ENCODE measurements at regions not wholly inside any gene's neighbourhood (a gene's known extent, or its start where the extent isn't known, plus 50 kb on each side); places are given as distances from the start of the nearest gene placed in this dataset.

DNA sequence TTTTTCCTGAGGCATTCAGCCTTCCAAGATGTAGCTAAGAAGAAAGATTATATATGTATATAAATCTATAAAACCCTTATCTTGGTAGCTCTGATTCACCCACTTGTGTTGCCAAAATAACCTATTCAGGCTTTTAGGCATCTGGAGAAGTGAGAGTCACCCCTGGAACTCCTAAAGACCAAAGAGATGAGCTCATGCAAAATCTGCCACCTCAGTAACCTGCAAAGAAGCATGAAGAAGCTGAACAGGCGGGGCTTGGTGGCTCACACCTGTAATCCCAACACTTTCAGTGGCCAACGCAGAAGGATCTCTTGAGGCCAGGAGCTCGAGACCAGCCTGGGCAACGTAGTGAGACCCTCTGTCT is 393.7 kb downstream of the FOXO1 start:
- Histone ChIP-seq H3K9me3 (no peaks in the 10 kb centered on the region), H3K36me3 (no peaks in the 10 kb centered on the region), H3K4me1 (peaks cover 10 to 43% (median 19%) of the 10 kb centered on the region in 6 donors), H3K27me3 (replicated peaks in 1 of 7) (no peaks in the 10 kb centered on the region), H3K4me3 (no peak overlapping the region), H3K27ac (no peak overlapping the region)
- TF ChIP-seq POLR2AphosphoS5 (IDR thresholded peaks at IDR 0.05): no peak
- TF ChIP-seq, protein P1, sequence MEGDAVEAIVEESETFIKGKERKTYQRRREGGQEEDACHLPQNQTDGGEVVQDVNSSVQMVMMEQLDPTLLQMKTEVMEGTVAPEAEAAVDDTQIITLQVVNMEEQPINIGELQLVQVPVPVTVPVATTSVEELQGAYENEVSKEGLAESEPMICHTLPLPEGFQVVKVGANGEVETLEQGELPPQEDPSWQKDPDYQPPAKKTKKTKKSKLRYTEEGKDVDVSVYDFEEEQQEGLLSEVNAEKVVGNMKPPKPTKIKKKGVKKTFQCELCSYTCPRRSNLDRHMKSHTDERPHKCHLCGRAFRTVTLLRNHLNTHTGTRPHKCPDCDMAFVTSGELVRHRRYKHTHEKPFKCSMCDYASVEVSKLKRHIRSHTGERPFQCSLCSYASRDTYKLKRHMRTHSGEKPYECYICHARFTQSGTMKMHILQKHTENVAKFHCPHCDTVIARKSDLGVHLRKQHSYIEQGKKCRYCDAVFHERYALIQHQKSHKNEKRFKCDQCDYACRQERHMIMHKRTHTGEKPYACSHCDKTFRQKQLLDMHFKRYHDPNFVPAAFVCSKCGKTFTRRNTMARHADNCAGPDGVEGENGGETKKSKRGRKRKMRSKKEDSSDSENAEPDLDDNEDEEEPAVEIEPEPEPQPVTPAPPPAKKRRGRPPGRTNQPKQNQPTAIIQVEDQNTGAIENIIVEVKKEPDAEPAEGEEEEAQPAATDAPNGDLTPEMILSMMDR (IDR thresholded peaks at IDR 0.05 in 8 of 11, conservative IDR thresholded peaks at IDR 0.05 in 3 of 11): no peak
- TF ChIP-seq POLR2A (IDR thresholded peaks at IDR 0.05): no peak
- WGBS, 5 donors: 80 to 92% (median 82%) methylated on average over 4 of the region's 4 CpGs
- intact Hi-C loops (cut with DNase I; ENCODE audit: low total_unique reads): no loop called here
- no peak for DNase-seq

DNA sequence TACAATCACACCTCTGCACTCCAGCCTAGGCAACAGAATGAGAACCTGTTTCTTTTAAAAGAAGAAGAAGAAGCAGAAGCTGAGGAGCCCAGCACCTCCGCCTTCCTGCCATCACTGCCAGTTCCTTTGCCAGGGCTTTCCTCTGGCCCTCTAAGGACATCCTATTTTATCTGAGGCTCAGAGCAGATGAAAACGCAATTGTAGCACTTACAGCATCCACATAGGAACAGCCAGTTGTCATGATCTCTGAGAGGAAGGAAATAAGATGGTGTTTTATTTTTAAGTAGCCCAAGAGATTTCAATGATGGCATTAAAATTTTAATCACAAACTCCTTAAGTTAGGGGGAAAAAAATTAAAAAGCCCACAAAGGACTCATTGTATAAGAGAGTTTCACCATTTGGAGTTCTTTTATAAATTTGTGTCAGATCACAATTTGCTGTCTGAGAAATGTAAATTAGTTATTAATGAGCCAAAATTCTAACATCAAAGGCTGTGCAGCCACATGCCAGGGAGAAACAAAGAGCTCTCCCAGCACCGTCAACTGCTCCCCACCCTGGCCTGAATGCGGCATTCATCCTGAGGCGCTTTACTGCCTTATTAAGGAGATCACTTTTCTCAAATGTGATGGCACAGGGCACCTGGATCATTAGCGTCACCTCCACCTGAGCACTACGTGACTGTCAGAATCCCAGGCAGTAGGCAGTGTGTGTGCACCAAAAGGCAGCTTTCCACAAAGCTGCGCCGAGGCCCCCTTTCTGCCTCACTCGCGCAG is 393.0 kb downstream of the FOXO1 start:
- no peaks in the 10 kb centered on the region for H3K9me3 ChIP-seq
- no peaks in the 10 kb centered on the region for H3K36me3 ChIP-seq
- peaks cover 10 to 43% (median 19%) of the 10 kb centered on the region in 6 donors for H3K4me1 ChIP-seq
- TF ChIP-seq, protein P1 (IDR thresholded peaks at IDR 0.05 in 8 of 11, conservative IDR thresholded peaks at IDR 0.05 in 3 of 11): no peak
- no peak for TF ChIP-seq POLR2AphosphoS5 (IDR thresholded peaks at IDR 0.05)
- TF ChIP-seq POLR2A (IDR thresholded peaks at IDR 0.05): no peak
- intact Hi-C loops (cut with DNase I; ENCODE audit: low total_unique reads): no loop called here
- 79 to 89% (median 85%) methylated on average over 11 of the region's 11 CpGs for WGBS, 5 donors
- no peak for DNase-seq
- no peak overlapping the region for H3K4me3 ChIP-seq
- H3K27ac ChIP-seq: no peak overlapping the region
- no peaks in the 10 kb centered on the region for H3K27me3 ChIP-seq (replicated peaks in 1 of 7)

DNA sequence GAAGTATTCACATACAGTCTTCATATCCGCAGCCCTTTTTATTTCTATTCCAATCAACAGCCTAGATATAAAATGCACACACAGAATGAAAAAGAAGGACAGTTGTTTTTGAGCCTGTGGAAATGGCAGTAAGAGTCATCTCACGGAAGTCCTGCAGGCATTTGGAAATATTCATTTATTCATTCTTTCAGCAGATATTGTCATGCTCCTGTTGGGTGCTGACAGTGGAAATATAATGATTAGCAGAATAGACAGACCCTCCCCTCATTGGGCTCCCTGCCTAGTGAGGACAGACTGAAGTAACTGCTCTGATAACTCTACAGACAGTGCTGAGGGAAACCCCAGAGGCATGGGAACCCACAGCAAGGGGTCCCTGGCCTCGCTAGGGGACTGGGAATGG is 392.3 kb downstream of the FOXO1 start:
- Histone ChIP-seq H3K9me3 (no peaks in the 10 kb centered on the region), H3K27me3 (replicated peaks in 1 of 7) (no peaks in the 10 kb centered on the region), H3K4me1 (peaks cover 10 to 43% (median 19%) of the 10 kb centered on the region in 6 donors), H3K36me3 (no peaks in the 10 kb centered on the region), H3K4me3 (no peak overlapping the region), H3K27ac (no peak overlapping the region)
- no peak for DNase-seq
- intact Hi-C loops (cut with DNase I; ENCODE audit: low total_unique reads): no loop called here
- WGBS, 5 donors: 90 to 98% (median 94%) methylated on average over 3 of the region's 3 CpGs
- no peak for TF ChIP-seq POLR2AphosphoS5 (IDR thresholded peaks at IDR 0.05)
- TF ChIP-seq, protein P1 (IDR thresholded peaks at IDR 0.05 in 8 of 11, conservative IDR thresholded peaks at IDR 0.05 in 3 of 11): no peak
- no peak for TF ChIP-seq POLR2A (IDR thresholded peaks at IDR 0.05)

DNA sequence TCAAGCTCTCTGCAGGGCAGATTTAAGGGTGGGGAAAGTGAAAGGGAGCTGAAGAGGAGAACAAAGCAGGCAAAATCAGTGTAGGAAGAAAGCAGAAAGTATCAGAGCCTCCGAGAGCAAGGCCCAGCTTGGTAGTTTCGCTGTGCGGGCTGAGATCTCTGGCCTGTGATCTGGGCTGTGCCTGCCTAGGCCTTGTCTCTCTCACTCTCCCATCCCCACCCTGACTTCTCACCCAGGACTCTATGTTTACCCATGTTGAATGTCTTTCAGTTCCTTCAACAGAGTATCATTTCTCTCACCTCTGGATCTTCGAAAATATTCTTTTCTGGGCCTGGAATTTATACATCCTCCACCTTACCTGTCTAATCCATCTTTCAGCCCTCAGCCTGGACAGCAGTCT is 391.3 kb downstream of the FOXO1 start:
- H3K36me3 ChIP-seq: no peaks in the 10 kb centered on the region
- H3K4me1 ChIP-seq: peaks cover 10 to 38% (median 19%) of the 10 kb centered on the region in 6 donors
- intact Hi-C loops (cut with DNase I; ENCODE audit: low total_unique reads): no loop called here
- no peaks in the 10 kb centered on the region for H3K27me3 ChIP-seq (replicated peaks in 1 of 7)
- TF ChIP-seq, protein P1 (IDR thresholded peaks at IDR 0.05 in 8 of 11, conservative IDR thresholded peaks at IDR 0.05 in 3 of 11): no peak
- TF ChIP-seq POLR2A (IDR thresholded peaks at IDR 0.05) (no peak), POLR2AphosphoS5 (IDR thresholded peaks at IDR 0.05) (no peak)
- DNase-seq: no peak
- no peak overlapping the region for H3K4me3 ChIP-seq
- 88 to 95% (median 91%) methylated on average over 4 of the region's 4 CpGs for WGBS, 5 donors
- H3K27ac ChIP-seq: no peak overlapping the region
- H3K9me3 ChIP-seq: no peaks in the 10 kb centered on the region
